Mesothelial cell of epicardium (in vitro differentiated cells): ENCODE measurements at regions not wholly inside any gene's neighbourhood (a gene's known extent, or its start where the extent isn't known, plus 50 kb on each side); places are given as distances from the start of the nearest gene placed in this dataset.
A peak's percentile ranks its signal among the peaks of the same experiment; 100 is the strongest.

Source experiments
- DNase-seq, 2 experiments: peaks; one replicate each; pipeline ENCODE4 v3.0.0; 2021; ENCODE audit warnings: low spot score in 2 of 2; ENCODE audit not compliant: unreplicated experiment in 2 of 2
- H3K27ac Mint-ChIP-seq: 2 replicates; pipeline ENCODE4 v1.8.0; 2021; ENCODE audit warnings: mixed read lengths
- H3K27me3 Mint-ChIP-seq: 2 replicates; pipeline ENCODE4 v1.8.0; 2021; ENCODE audit warnings: low read depth, mixed read lengths
- H3K36me3 Mint-ChIP-seq: 2 replicates; pipeline ENCODE4 v1.8.0; 2021; ENCODE audit warnings: mixed read lengths
- H3K4me1 Mint-ChIP-seq: 2 replicates; pipeline ENCODE4 v1.8.0; 2021; ENCODE audit warnings: mixed read lengths
- H3K4me3 Mint-ChIP-seq: 2 replicates; pipeline ENCODE4 v1.8.0; 2021; ENCODE audit warnings: mild to moderate bottlenecking, moderate library complexity, mixed read lengths
- H3K9me3 Mint-ChIP-seq: 2 replicates; pipeline ENCODE4 v1.8.0; 2021; ENCODE audit warnings: mixed read lengths
- CTCF ChIP-seq: fragments of 200-600 bp; sonication (generic); IDR thresholded peaks from one replicate; pipeline ENCODE4 v1.5.0; 2021; ENCODE audit warnings: antibody characterized with exemption; ENCODE audit not compliant: unreplicated experiment

GRCh38 chr10:78140066-78140630 is 106.5 kb downstream of the RPS24 start:
- H3K27ac Mint-ChIP-seq, result no peak overlapping the region
- H3K36me3 Mint-ChIP-seq, result no peaks in the 10 kb centered on the region
- no peak for TF ChIP-seq CTCF
- H3K4me1 Mint-ChIP-seq, result peaks cover 5% of the 10 kb centered on the region
- peaks cover 14% of the 10 kb centered on the region for H3K27me3 Mint-ChIP-seq
- DNase-seq, result no peak
- no peak overlapping the region for H3K4me3 Mint-ChIP-seq
- peaks cover 6% of the 10 kb centered on the region for H3K9me3 Mint-ChIP-seq

GRCh38 chr10:78143576-78143975 is 109.9 kb downstream of the RPS24 start:
- no peak for DNase-seq
- no peak for TF ChIP-seq CTCF
- H3K27ac Mint-ChIP-seq, result no peak overlapping the region
- no peak overlapping the region for H3K4me3 Mint-ChIP-seq
- H3K36me3 Mint-ChIP-seq, result no peaks in the 10 kb centered on the region
- peaks cover 12% of the 10 kb centered on the region for H3K27me3 Mint-ChIP-seq
- peaks cover 18% of the 10 kb centered on the region for H3K4me1 Mint-ChIP-seq
- H3K9me3 Mint-ChIP-seq, result peaks cover 12% of the 10 kb centered on the region

GRCh38 chr10:78146200-78146599 is 112.5 kb downstream of the RPS24 start:
- DNase-seq, result no peak
- no peaks in the 10 kb centered on the region for H3K36me3 Mint-ChIP-seq
- peaks cover 12% of the 10 kb centered on the region for H3K27me3 Mint-ChIP-seq
- TF ChIP-seq CTCF, result no peak
- H3K27ac Mint-ChIP-seq, result no peak overlapping the region
- no peak overlapping the region for H3K4me3 Mint-ChIP-seq
- H3K4me1 Mint-ChIP-seq, result peaks cover 21% of the 10 kb centered on the region
- peaks cover 12% of the 10 kb centered on the region for H3K9me3 Mint-ChIP-seq

- DNase-seq, result no peak
- Mint-ChIP-seq H3K27ac (no peak overlapping the region), H3K4me3 (no peak overlapping the region), H3K9me3 (peaks cover 9% of the 10 kb centered on the region), H3K36me3 (no peaks in the 10 kb centered on the region), H3K4me1 (peaks cover 21% of the 10 kb centered on the region), H3K27me3 (peaks cover 7% of the 10 kb centered on the region)
- TF ChIP-seq CTCF, result no peak
Measured at GRCh38 chr10:78147202-78147601, 113.5 kb downstream of the RPS24 start.

- TF ChIP-seq CTCF, result no peak
- no peak for DNase-seq
- Mint-ChIP-seq H3K4me3 (no peak overlapping the region), H3K27ac (peak overlapping the region; percentile 81), H3K4me1 (peaks cover 21% of the 10 kb centered on the region), H3K9me3 (peaks cover 9% of the 10 kb centered on the region), H3K27me3 (no peaks in the 10 kb centered on the region), H3K36me3 (no peaks in the 10 kb centered on the region)
Measured at GRCh38 chr10:78148216-78148960, 114.7 kb downstream of the RPS24 start.
